ENCODE measurements at regions not wholly inside any gene's neighbourhood (a gene's known extent, or its start where the extent isn't known, plus 50 kb on each side); places are given as distances from the start of the nearest gene placed in this dataset.

GRCh38 chr5:108634010-108634616 is 113.6 kb upstream of the FER start:
- Histone ChIP-seq H3K9me3 (ENCODE audit: control insufficient read depth, low read length) (no peaks in the 10 kb centered on the region), H3K4me3 (ENCODE audit: insufficient read depth, low read depth, low read length, poor library complexity, severe bottlenecking) (no peak overlapping the region), H3K27ac (ENCODE audit: insufficient read depth, low read length, poor library complexity, severe bottlenecking) (no peak overlapping the region), H3K27me3 (replicated peaks; ENCODE audit: control insufficient read depth, insufficient read depth, low read length, poor library complexity, severe bottlenecking) (no peaks in the 10 kb centered on the region), H3K4me1 (ENCODE audit: control insufficient read depth, insufficient read depth, low read length, poor library complexity, severe bottlenecking) (no peaks in the 10 kb centered on the region), H3K36me3 (ENCODE audit: control insufficient read depth, insufficient read depth, low read length) (no peaks in the 10 kb centered on the region)
- no peak for DNase-seq

DNA sequence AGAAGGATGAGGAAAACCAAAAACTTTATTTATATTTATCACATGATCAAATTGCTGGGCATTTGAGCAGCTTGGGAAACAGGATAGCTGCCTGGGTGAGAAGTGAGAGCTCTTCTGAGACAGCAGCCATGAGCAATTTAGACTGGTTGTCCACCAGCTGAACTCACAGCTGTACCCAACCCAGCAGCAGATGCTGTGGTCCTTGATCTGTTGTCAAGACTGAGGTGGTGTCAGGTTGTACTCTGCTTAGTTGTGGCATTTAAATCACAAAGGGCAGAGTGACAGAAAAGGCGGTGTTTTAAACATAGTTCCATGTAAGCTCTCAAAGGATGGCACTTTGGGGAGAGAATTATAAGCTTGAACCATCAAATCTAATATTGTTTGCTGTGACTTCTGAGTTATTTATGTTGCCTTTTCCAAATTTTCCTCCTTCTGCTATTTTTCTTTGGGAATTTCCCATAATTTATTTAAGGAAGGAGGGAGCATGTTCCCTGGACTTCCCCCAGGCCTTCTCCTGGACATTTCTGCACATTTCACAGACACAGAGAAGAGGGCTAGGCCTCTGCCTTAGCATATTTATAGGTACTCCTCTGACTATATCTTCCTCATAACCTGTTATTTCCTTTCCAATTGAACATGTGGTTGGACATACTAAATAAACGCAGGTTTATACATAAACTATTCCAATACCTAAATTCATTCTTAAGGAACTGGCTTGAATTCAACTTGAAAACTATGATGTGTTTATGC is 117.7 kb upstream of the FER start:
- H3K9me3 ChIP-seq (ENCODE audit: control insufficient read depth, low read length): no peaks in the 10 kb centered on the region

DNA sequence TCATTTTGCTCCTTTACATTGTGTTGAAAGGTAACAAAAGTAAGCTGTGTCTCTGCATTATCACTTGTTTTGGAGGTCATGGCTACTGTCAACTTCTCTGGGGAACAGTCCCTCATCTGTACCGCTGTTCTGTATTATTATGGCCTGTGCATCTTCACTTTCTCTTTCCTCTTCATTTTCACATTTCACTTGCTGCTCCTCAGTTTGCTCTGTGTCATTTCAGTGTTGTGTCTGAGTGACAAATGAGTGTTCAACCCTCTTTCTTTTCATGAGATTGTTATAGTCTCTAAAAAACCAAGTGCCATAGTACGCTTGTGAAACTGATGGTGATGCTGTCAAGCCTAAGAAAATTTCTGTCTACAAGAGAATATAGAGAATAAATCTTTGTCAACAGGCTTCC is 122.0 kb upstream of the FER start:
- DNase-seq: no peak
- Histone ChIP-seq H3K27me3 (replicated peaks; ENCODE audit: control insufficient read depth, insufficient read depth, low read length, poor library complexity, severe bottlenecking) (no peaks in the 10 kb centered on the region), H3K36me3 (ENCODE audit: control insufficient read depth, insufficient read depth, low read length) (no peaks in the 10 kb centered on the region), H3K27ac (ENCODE audit: insufficient read depth, low read length, poor library complexity, severe bottlenecking) (no peak overlapping the region), H3K4me3 (ENCODE audit: insufficient read depth, low read depth, low read length, poor library complexity, severe bottlenecking) (no peak overlapping the region), H3K9me3 (ENCODE audit: control insufficient read depth, low read length) (no peaks in the 10 kb centered on the region), H3K4me1 (ENCODE audit: control insufficient read depth, insufficient read depth, low read length, poor library complexity, severe bottlenecking) (no peaks in the 10 kb centered on the region)

More for the DNA sequence above, 117.7 kb upstream of the FER start:
- no peak overlapping the region for H3K27ac ChIP-seq (ENCODE audit: insufficient read depth, low read length, poor library complexity, severe bottlenecking)
- H3K27me3 ChIP-seq (replicated peaks; ENCODE audit: control insufficient read depth, insufficient read depth, low read length, poor library complexity, severe bottlenecking): no peaks in the 10 kb centered on the region
- H3K36me3 ChIP-seq (ENCODE audit: control insufficient read depth, insufficient read depth, low read length): no peaks in the 10 kb centered on the region
- DNase-seq: no peak
- no peaks in the 10 kb centered on the region for H3K4me1 ChIP-seq (ENCODE audit: control insufficient read depth, insufficient read depth, low read length, poor library complexity, severe bottlenecking)
- H3K4me3 ChIP-seq (ENCODE audit: insufficient read depth, low read depth, low read length, poor library complexity, severe bottlenecking): no peak overlapping the region

DNA sequence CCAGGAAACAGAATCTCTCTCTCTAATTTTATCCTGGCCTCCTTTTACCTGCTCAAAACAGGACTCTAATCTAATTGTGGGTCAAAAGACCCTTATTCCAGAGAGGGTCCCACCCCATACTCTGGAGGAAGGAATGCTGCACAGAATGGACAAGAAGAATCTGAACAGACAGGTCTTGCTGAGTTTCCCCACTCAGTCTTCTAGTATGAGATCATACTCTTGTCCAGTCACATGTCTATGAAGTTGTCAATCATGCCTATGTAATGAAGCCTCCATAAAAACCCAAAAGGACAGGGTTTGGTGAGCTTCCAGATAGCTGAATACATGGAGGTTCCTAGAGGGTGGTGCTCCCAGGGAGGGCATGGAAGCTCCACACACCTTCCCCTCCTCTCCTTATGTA is 123.9 kb upstream of the FER start:
- no peak overlapping the region for H3K27ac ChIP-seq (ENCODE audit: insufficient read depth, low read length, poor library complexity, severe bottlenecking)
- H3K4me3 ChIP-seq (ENCODE audit: insufficient read depth, low read depth, low read length, poor library complexity, severe bottlenecking): no peak overlapping the region
- H3K9me3 ChIP-seq (ENCODE audit: control insufficient read depth, low read length): no peaks in the 10 kb centered on the region
- H3K36me3 ChIP-seq (ENCODE audit: control insufficient read depth, insufficient read depth, low read length): no peaks in the 10 kb centered on the region
- no peak for DNase-seq
- no peaks in the 10 kb centered on the region for H3K27me3 ChIP-seq (replicated peaks; ENCODE audit: control insufficient read depth, insufficient read depth, low read length, poor library complexity, severe bottlenecking)
- no peaks in the 10 kb centered on the region for H3K4me1 ChIP-seq (ENCODE audit: control insufficient read depth, insufficient read depth, low read length, poor library complexity, severe bottlenecking)

DNA sequence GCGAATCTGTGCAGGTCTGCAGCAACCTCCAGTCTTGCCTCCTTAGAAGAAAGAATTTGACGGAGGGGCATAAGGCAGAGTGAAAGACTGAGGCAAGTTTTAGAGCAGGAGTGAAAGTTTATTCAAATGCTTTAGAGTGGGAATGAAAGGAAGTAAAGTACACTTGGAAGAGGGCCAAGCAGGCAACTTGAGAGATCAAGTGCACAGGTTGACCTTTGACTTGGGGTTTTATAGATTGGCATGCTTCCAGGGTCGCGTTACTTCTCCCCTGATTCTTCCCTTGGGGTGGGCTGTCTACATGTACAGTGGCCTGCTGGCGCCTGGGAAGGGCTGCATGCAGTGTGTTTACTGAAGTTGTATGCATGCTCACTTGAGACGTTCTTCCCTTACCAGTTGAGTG is 127.2 kb upstream of the FER start:
- H3K9me3 ChIP-seq (ENCODE audit: control insufficient read depth, low read length): no peaks in the 10 kb centered on the region
- no peak overlapping the region for H3K27ac ChIP-seq (ENCODE audit: insufficient read depth, low read length, poor library complexity, severe bottlenecking)
- no peaks in the 10 kb centered on the region for H3K36me3 ChIP-seq (ENCODE audit: control insufficient read depth, insufficient read depth, low read length)
- DNase-seq: no peak
- no peaks in the 10 kb centered on the region for H3K4me1 ChIP-seq (ENCODE audit: control insufficient read depth, insufficient read depth, low read length, poor library complexity, severe bottlenecking)
- no peaks in the 10 kb centered on the region for H3K27me3 ChIP-seq (replicated peaks; ENCODE audit: control insufficient read depth, insufficient read depth, low read length, poor library complexity, severe bottlenecking)
- H3K4me3 ChIP-seq (ENCODE audit: insufficient read depth, low read depth, low read length, poor library complexity, severe bottlenecking): no peak overlapping the region

GRCh38 chr5:108619815-108620214 is 127.9 kb upstream of the FER start:
- H3K4me3 ChIP-seq (ENCODE audit: insufficient read depth, low read depth, low read length, poor library complexity, severe bottlenecking): no peak overlapping the region
- H3K36me3 ChIP-seq (ENCODE audit: control insufficient read depth, insufficient read depth, low read length): no peaks in the 10 kb centered on the region
- H3K27ac ChIP-seq (ENCODE audit: insufficient read depth, low read length, poor library complexity, severe bottlenecking): no peak overlapping the region
- H3K9me3 ChIP-seq (ENCODE audit: control insufficient read depth, low read length): no peaks in the 10 kb centered on the region
- no peaks in the 10 kb centered on the region for H3K4me1 ChIP-seq (ENCODE audit: control insufficient read depth, insufficient read depth, low read length, poor library complexity, severe bottlenecking)
- no peaks in the 10 kb centered on the region for H3K27me3 ChIP-seq (replicated peaks; ENCODE audit: control insufficient read depth, insufficient read depth, low read length, poor library complexity, severe bottlenecking)
- DNase-seq: no peak

- no peak for DNase-seq
- H3K4me1 ChIP-seq (ENCODE audit: control insufficient read depth, insufficient read depth, low read length, poor library complexity, severe bottlenecking): no peaks in the 10 kb centered on the region
Observed at GRCh38 chr5:108617467-108618435, 129.9 kb upstream of the FER start.

DNA sequence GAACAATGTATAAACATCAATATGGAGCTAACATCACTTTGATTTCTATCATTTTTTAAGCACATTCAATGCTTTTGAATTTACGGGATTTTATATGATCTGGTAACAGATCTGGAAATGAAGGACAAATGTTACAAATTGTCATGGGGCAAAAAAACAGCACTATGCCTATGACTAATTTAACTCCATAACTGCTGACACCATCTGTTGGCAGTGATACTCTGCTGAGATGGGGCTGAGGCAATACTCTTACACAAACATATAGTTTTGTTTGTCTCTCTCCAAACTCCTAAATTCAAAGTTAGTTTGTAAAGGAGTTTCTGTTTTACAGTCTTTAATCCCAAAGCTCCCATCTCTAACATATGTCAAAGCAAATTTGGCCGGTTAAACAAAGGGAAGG is 132.5 kb upstream of the FER start:
- DNase-seq: no peak
- Histone ChIP-seq H3K27ac (ENCODE audit: insufficient read depth, low read length, poor library complexity, severe bottlenecking) (no peak overlapping the region), H3K36me3 (ENCODE audit: control insufficient read depth, insufficient read depth, low read length) (no peaks in the 10 kb centered on the region), H3K4me3 (ENCODE audit: insufficient read depth, low read depth, low read length, poor library complexity, severe bottlenecking) (no peak overlapping the region), H3K4me1 (ENCODE audit: control insufficient read depth, insufficient read depth, low read length, poor library complexity, severe bottlenecking) (no peaks in the 10 kb centered on the region), H3K9me3 (ENCODE audit: control insufficient read depth, low read length) (no peaks in the 10 kb centered on the region), H3K27me3 (replicated peaks; ENCODE audit: control insufficient read depth, insufficient read depth, low read length, poor library complexity, severe bottlenecking) (no peaks in the 10 kb centered on the region)

More at GRCh38 chr5:108617467-108618435, 129.9 kb upstream of the FER start:
- no peaks in the 10 kb centered on the region for H3K36me3 ChIP-seq (ENCODE audit: control insufficient read depth, insufficient read depth, low read length)
- H3K9me3 ChIP-seq (ENCODE audit: control insufficient read depth, low read length): no peaks in the 10 kb centered on the region
- H3K27me3 ChIP-seq (replicated peaks; ENCODE audit: control insufficient read depth, insufficient read depth, low read length, poor library complexity, severe bottlenecking): no peaks in the 10 kb centered on the region
- H3K4me3 ChIP-seq (ENCODE audit: insufficient read depth, low read depth, low read length, poor library complexity, severe bottlenecking): no peak overlapping the region
- no peak overlapping the region for H3K27ac ChIP-seq (ENCODE audit: insufficient read depth, low read length, poor library complexity, severe bottlenecking)

GRCh38 chr5:108607421-108607820 is 140.3 kb upstream of the FER start:
- Histone ChIP-seq H3K27ac (ENCODE audit: insufficient read depth, low read length, poor library complexity, severe bottlenecking) (no peak overlapping the region), H3K4me3 (ENCODE audit: insufficient read depth, low read depth, low read length, poor library complexity, severe bottlenecking) (no peak overlapping the region), H3K9me3 (ENCODE audit: control insufficient read depth, low read length) (no peaks in the 10 kb centered on the region), H3K36me3 (ENCODE audit: control insufficient read depth, insufficient read depth, low read length) (no peaks in the 10 kb centered on the region), H3K4me1 (ENCODE audit: control insufficient read depth, insufficient read depth, low read length, poor library complexity, severe bottlenecking) (no peaks in the 10 kb centered on the region), H3K27me3 (replicated peaks; ENCODE audit: control insufficient read depth, insufficient read depth, low read length, poor library complexity, severe bottlenecking) (no peaks in the 10 kb centered on the region)
- DNase-seq: no peak

DNA sequence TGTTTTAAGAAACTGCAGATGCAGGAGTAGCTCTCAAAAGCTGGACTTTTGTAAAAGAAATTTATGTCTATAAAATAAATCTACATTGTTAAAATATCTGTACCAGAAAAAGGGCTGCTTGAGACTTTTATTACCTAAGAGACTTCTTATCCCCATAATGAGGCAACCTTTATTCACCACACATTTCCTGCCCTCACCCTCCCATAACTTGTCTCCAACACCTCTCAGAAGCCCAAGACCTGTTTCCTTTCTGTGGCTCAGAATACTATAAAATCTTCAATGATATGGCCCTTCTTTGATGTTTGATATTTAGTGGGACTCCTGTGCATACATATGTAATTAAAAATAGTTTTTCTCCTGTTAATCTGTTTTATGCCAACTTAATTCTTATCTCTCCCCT is 141.5 kb upstream of the FER start:
- Histone ChIP-seq H3K4me1 (ENCODE audit: control insufficient read depth, insufficient read depth, low read length, poor library complexity, severe bottlenecking) (no peaks in the 10 kb centered on the region), H3K27me3 (replicated peaks; ENCODE audit: control insufficient read depth, insufficient read depth, low read length, poor library complexity, severe bottlenecking) (no peaks in the 10 kb centered on the region), H3K9me3 (ENCODE audit: control insufficient read depth, low read length) (no peaks in the 10 kb centered on the region), H3K4me3 (ENCODE audit: insufficient read depth, low read depth, low read length, poor library complexity, severe bottlenecking) (no peak overlapping the region), H3K27ac (ENCODE audit: insufficient read depth, low read length, poor library complexity, severe bottlenecking) (no peak overlapping the region), H3K36me3 (ENCODE audit: control insufficient read depth, insufficient read depth, low read length) (no peaks in the 10 kb centered on the region)
- no peak for DNase-seq

Data from effector memory CD4-positive, alpha-beta T cell (primary cell).